GM12878 (cell line): ENCODE measurements at regions not wholly inside any gene's neighbourhood (a gene's known extent, or its start where the extent isn't known, plus 50 kb on each side); places are given as distances from the start of the nearest gene placed in this dataset.
"Not testable (repeated sequence)": the region's sequence is repeated elsewhere in the genome, so short reads cannot be mapped to it uniquely, and the experiment has no call there.

Experiments used
- ATAC-seq: fragments of 200-7000 bp; cut with Tn5 transposase; 3 replicates; pipeline ENCODE4 v1.9.1; 2020; ENCODE audit warnings: mild to moderate bottlenecking, moderate library complexity
- BruUV-seq: library from RNA; stranded (reverse); fragments of 400-500 nt; replicated peaks from 2 replicates; lab custom pipeline; 2021; lab: Mats Ljungman, UMichigan
- CTCF ChIA-PET: fragments of 300-600 bp; sonication (Branson Sonifier 250); formaldehyde crosslinking; extraction: SDS; loops from one replicate; lab custom pipeline; 2021; ENCODE audit warnings: inconsistent platforms; lab: Yijun Ruan, JAX
- POLR2A ChIA-PET: fragments of 350-600 bp; formaldehyde crosslinking; extraction: SDS; loops from one replicate; lab custom pipeline; 2021; ENCODE audit warnings: inconsistent platforms; lab: Charles Lee
- RAD21 ChIA-PET: fragments of 300-600 bp; sonication (Branson Sonifier 250); formaldehyde crosslinking; loops from one replicate; lab custom pipeline; 2023; ENCODE audit warnings: antibody characterized with exemption; ENCODE audit not compliant: unreplicated experiment; lab: Charles Lee
- SMC1A ChIA-PET: fragments of 300-600 bp; sonication (Branson Sonifier 250); formaldehyde crosslinking; loops from one replicate; lab custom pipeline; 2023; ENCODE audit not compliant: unreplicated experiment, uncharacterized antibody; lab: Charles Lee
- DNase-seq: peaks from one replicate; pipeline ENCODE4 v3.0.0-alpha.2; 2011; ENCODE audit warnings: low read depth, low spot score
- FAIRE-seq: peaks from 3 replicates; lab custom pipeline; 2011; peaks lifted over from hg19 to GRCh38; lab: Jason Lieb, UNC
- H2AFZ ChIP-seq: 2 replicates; pipeline ENCODE4 v1.6.0; 2011; ENCODE audit warnings: low read depth, low read length, control low read depth; ENCODE audit not compliant: control insufficient read depth
- H3K27ac ChIP-seq: 2 replicates; pipeline ENCODE4 v1.5.1; 2011; ENCODE audit warnings: control low read depth; ENCODE audit not compliant: control insufficient read depth, insufficient read depth
- H3K27me3 ChIP-seq, 2 experiments: replicated peaks in 1 of 2; 2 replicates each; pipeline versions ENCODE4 v1.6.0 to v1.6.1; 2011; ENCODE audit warnings: low read length in 1 of 2; ENCODE audit not compliant: control insufficient read depth in 2 of 2, insufficient read depth in 2 of 2
- H3K36me3 ChIP-seq, 2 experiments: 2 replicates each; pipeline ENCODE4 v1.5.1; 2011; ENCODE audit warnings: low read length in 1 of 2; ENCODE audit not compliant: control insufficient read depth in 2 of 2, insufficient read depth in 2 of 2
- H3K4me1 ChIP-seq: 2 replicates; pipeline ENCODE4 v1.6.1; 2011; ENCODE audit warnings: mild to moderate bottlenecking, low read length, moderate library complexity, mixed read lengths; ENCODE audit not compliant: control insufficient read depth, insufficient read depth
- H3K4me2 ChIP-seq: 2 replicates; pipeline ENCODE4 v1.6.0; 2011; ENCODE audit warnings: control low read depth; ENCODE audit not compliant: control insufficient read depth, insufficient read depth
- H3K4me3 ChIP-seq: fragments of 200-600 bp; sonication (generic); 2 replicates; pipeline ENCODE4 v1.5.1; 2016
- H3K79me2 ChIP-seq: 2 replicates; pipeline ENCODE4 v1.6.0; 2011; ENCODE audit warnings: low read length; ENCODE audit not compliant: control insufficient read depth, insufficient read depth
- H3K9ac ChIP-seq: 2 replicates; pipeline ENCODE4 v1.8.0; 2011; ENCODE audit warnings: low read length, control low read depth, mixed read lengths; ENCODE audit not compliant: control insufficient read depth, insufficient read depth
- H3K9me3 ChIP-seq: replicated peaks from 3 replicates; pipeline ENCODE4 v1.5.1; 2011; ENCODE audit warnings: mild to moderate bottlenecking, low read length; ENCODE audit not compliant: control insufficient read depth, insufficient read depth
- H4K20me1 ChIP-seq: 2 replicates; pipeline ENCODE4 v1.6.0; 2011; ENCODE audit not compliant: control insufficient read depth, insufficient read depth
- WGBS: methylation state at CpG from one replicate; pipeline ENCODE4 v1.1.6; 2016; ENCODE audit warnings: low lambda C conversion rate; ENCODE audit not compliant: insufficient replicate concordance, insufficient coverage; ENCODE audit errors: missing lambda C conversion rate; 5-methylcytosine and 5-hydroxymethylcytosine counted together
- in situ Hi-C: fragments of 300-500 bp; cut with MboI; formaldehyde crosslinking; loops from 9 replicates; pipeline ENCODE4 v1.14.3; 2018; ENCODE audit warnings: mixed read lengths
- intact Hi-C: fragments of 100-400 bp; cut with micrococcal nuclease; formaldehyde crosslinking; loops from one replicate; pipeline ENCODE4 v1.14.2; 2022; ENCODE audit not compliant: unreplicated experiment

- H3K27me3 ChIP-seq, H3K4me3 ChIP-seq, SMC1A ChIA-PET, in situ Hi-C loops, intact Hi-C loops, H3K79me2 ChIP-seq, RAD21 ChIA-PET, H3K4me1 ChIP-seq, H3K9me3 ChIP-seq, BruUV-seq, DNase-seq, H3K36me3 ChIP-seq, H3K27ac ChIP-seq, H3K4me2 ChIP-seq, H2AFZ ChIP-seq, POLR2A ChIA-PET, H3K9ac ChIP-seq, ATAC-seq, CTCF ChIA-PET, H4K20me1 ChIP-seq, FAIRE-seq: not testable (repeated sequence)
- no CpG with 5 or more reads among the region's 2 CpGs for WGBS
Measured at GRCh38 chr15:21638770-21639169, 198.5 kb upstream of the POTEB3 start.

GRCh38 chr15:21626694-21627093 lies 186.4 kb upstream of the POTEB3 start:
- H4K20me1 ChIP-seq, CTCF ChIA-PET, H3K27ac ChIP-seq, FAIRE-seq, H3K79me2 ChIP-seq, H3K9ac ChIP-seq, H3K27me3 ChIP-seq, intact Hi-C loops, DNase-seq, H3K4me2 ChIP-seq, POLR2A ChIA-PET, in situ Hi-C loops, BruUV-seq, H3K4me1 ChIP-seq, H3K9me3 ChIP-seq, H3K4me3 ChIP-seq, H3K36me3 ChIP-seq, RAD21 ChIA-PET, H2AFZ ChIP-seq, ATAC-seq, SMC1A ChIA-PET: not testable (repeated sequence)

GRCh38 chr15:21609223-21609622 lies 168.9 kb upstream of the POTEB3 start:
- CTCF ChIA-PET, H3K27ac ChIP-seq, DNase-seq, H3K9ac ChIP-seq, H3K4me3 ChIP-seq, H3K9me3 ChIP-seq, intact Hi-C loops, FAIRE-seq, BruUV-seq, SMC1A ChIA-PET, POLR2A ChIA-PET, in situ Hi-C loops, H3K27me3 ChIP-seq, H3K79me2 ChIP-seq, RAD21 ChIA-PET, H2AFZ ChIP-seq, H3K4me1 ChIP-seq, H3K4me2 ChIP-seq, H4K20me1 ChIP-seq, H3K36me3 ChIP-seq, ATAC-seq: not testable (repeated sequence)
- WGBS: 14% methylated on average over 1 of the region's 1 CpG

- H3K79me2 ChIP-seq, H4K20me1 ChIP-seq, H3K9ac ChIP-seq, RAD21 ChIA-PET, H3K36me3 ChIP-seq, SMC1A ChIA-PET, H3K4me2 ChIP-seq, ATAC-seq, FAIRE-seq, H2AFZ ChIP-seq, in situ Hi-C loops, H3K9me3 ChIP-seq, H3K4me1 ChIP-seq, CTCF ChIA-PET, POLR2A ChIA-PET, H3K27ac ChIP-seq, BruUV-seq, H3K27me3 ChIP-seq, H3K4me3 ChIP-seq, DNase-seq, intact Hi-C loops: not testable (repeated sequence)
Measured at GRCh38 chr15:21565426-21565825, 125.1 kb upstream of the POTEB3 start.
